Osteoblast (primary cell): ENCODE measurements at regions not wholly inside any gene's neighbourhood (a gene's known extent, or its start where the extent isn't known, plus 50 kb on each side); places are given as distances from the start of the nearest gene placed in this dataset.

Experiments
- DNase-seq: peaks from one replicate; pipeline ENCODE4 v3.0.0; 2011; ENCODE audit warnings: low spot score, mixed read lengths; ENCODE audit not compliant: insufficient read length; ENCODE audit errors: missing footprints
- H2AFZ ChIP-seq: 2 replicates; pipeline ENCODE4 v1.6.0; 2011; ENCODE audit warnings: mild to moderate bottlenecking, low read length
- H3K27ac ChIP-seq: 2 replicates; pipeline ENCODE4 v1.5.1; 2011; ENCODE audit warnings: mild to moderate bottlenecking, low read depth, low read length, moderate library complexity
- H3K27me3 ChIP-seq: 2 replicates; pipeline ENCODE4 v1.6.0; 2012; ENCODE audit warnings: mild to moderate bottlenecking, control low read depth, inconsistent platforms, low read length, moderate library complexity; ENCODE audit not compliant: insufficient read depth
- H3K36me3 ChIP-seq: 2 replicates; pipeline ENCODE4 v1.5.1; 2011; ENCODE audit warnings: mild to moderate bottlenecking, low read length, control low read depth, moderate library complexity; ENCODE audit not compliant: insufficient read depth
- H3K4me1 ChIP-seq: 2 replicates; pipeline ENCODE4 v1.5.1; 2011; ENCODE audit warnings: mild to moderate bottlenecking, low read length, control low read depth, moderate library complexity; ENCODE audit not compliant: insufficient read depth
- H3K4me2 ChIP-seq: 2 replicates; pipeline ENCODE4 v1.6.0; 2011; ENCODE audit warnings: mild to moderate bottlenecking, low read length; ENCODE audit not compliant: insufficient read depth
- H3K4me3 ChIP-seq: fragments of 200-600 bp; sonication (generic); 3 replicates; pipeline ENCODE4 v1.5.1; 2012; ENCODE audit warnings: mild to moderate bottlenecking, low read length, inconsistent platforms; ENCODE audit not compliant: insufficient read depth
- H3K79me2 ChIP-seq: 2 replicates; pipeline ENCODE4 v1.6.0; 2012; ENCODE audit warnings: mild to moderate bottlenecking, low read length, control low read depth, inconsistent platforms; ENCODE audit not compliant: insufficient read depth
- H3K9me3 ChIP-seq: 2 replicates; pipeline ENCODE4 v1.5.1; 2011; ENCODE audit warnings: low read depth, low read length, control low read depth
- H4K20me1 ChIP-seq: 2 replicates; pipeline ENCODE4 v1.6.0; 2012; ENCODE audit warnings: mild to moderate bottlenecking, low read length, control low read depth; ENCODE audit not compliant: insufficient read depth
- CTCF ChIP-seq: IDR thresholded peaks from 2 replicates; pipeline ENCODE4 v1.5.1; 2011; ENCODE audit warnings: mild to moderate bottlenecking, low read depth, low read length, moderate library complexity; ENCODE audit errors: extremely low read depth

- Histone ChIP-seq H3K4me3 (no peak overlapping the region), H3K27me3 (no peaks in the 10 kb centered on the region), H3K27ac (no peak overlapping the region), H2AFZ (no peak overlapping the region), H3K4me1 (no peaks in the 10 kb centered on the region), H3K36me3 (no peaks in the 10 kb centered on the region), H4K20me1 (no peaks in the 10 kb centered on the region), H3K79me2 (no peaks in the 10 kb centered on the region), H3K9me3 (no peaks in the 10 kb centered on the region), H3K4me2 (no peak overlapping the region)
- no peak for TF ChIP-seq CTCF
- no peak for DNase-seq
Measured at GRCh38 chr12:74848006-74848405, 310.4 kb downstream of the ATXN7L3B start.

- H3K27me3 ChIP-seq, result no peaks in the 10 kb centered on the region
- no peaks in the 10 kb centered on the region for H4K20me1 ChIP-seq
- no peaks in the 10 kb centered on the region for H3K9me3 ChIP-seq
- peak; percentile 24 for TF ChIP-seq CTCF
- no peaks in the 10 kb centered on the region for H3K79me2 ChIP-seq
- DNase-seq, result no peak
- H3K36me3 ChIP-seq, result no peaks in the 10 kb centered on the region
- no peak overlapping the region for H3K4me3 ChIP-seq
- no peak overlapping the region for H3K27ac ChIP-seq
- no peak overlapping the region for H2AFZ ChIP-seq
- H3K4me1 ChIP-seq, result no peaks in the 10 kb centered on the region
- H3K4me2 ChIP-seq, result no peak overlapping the region
Measured at GRCh38 chr12:74849801-74850200, 312.2 kb downstream of the ATXN7L3B start.

GRCh38 chr12:74871817-74872216, 334.2 kb downstream of the ATXN7L3B start:
- Histone ChIP-seq H2AFZ (no peak overlapping the region), H3K4me3 (no peak overlapping the region), H3K36me3 (no peaks in the 10 kb centered on the region), H3K27me3 (no peaks in the 10 kb centered on the region), H3K9me3 (no peaks in the 10 kb centered on the region), H4K20me1 (no peaks in the 10 kb centered on the region), H3K27ac (no peak overlapping the region), H3K4me2 (no peak overlapping the region), H3K4me1 (no peaks in the 10 kb centered on the region), H3K79me2 (no peaks in the 10 kb centered on the region)
- TF ChIP-seq CTCF, result no peak
- DNase-seq, result no peak

GRCh38 chr12:74885775-74886174, 323.9 kb downstream of the KCNC2 start:
- Histone ChIP-seq H3K4me3 (no peak overlapping the region), H2AFZ (no peak overlapping the region), H3K4me1 (peaks cover 16% of the 10 kb centered on the region), H3K27ac (no peak overlapping the region), H3K36me3 (no peaks in the 10 kb centered on the region), H4K20me1 (no peaks in the 10 kb centered on the region), H3K4me2 (no peak overlapping the region), H3K79me2 (no peaks in the 10 kb centered on the region), H3K27me3 (no peaks in the 10 kb centered on the region), H3K9me3 (no peaks in the 10 kb centered on the region)
- TF ChIP-seq CTCF, result no peak
- no peak for DNase-seq
